Stimulated activated CD4-positive, alpha-beta T cell treated with anti-CD3 and anti-CD28 coated beads, Interleukin-1b, Interleukin-23, amount 100 ng/mL, for 4 hours (primary cell): ENCODE measurements at regions not wholly inside any gene's neighbourhood (a gene's known extent, or its start where the extent isn't known, plus 50 kb on each side); places are given as distances from the start of the nearest gene placed in this dataset.
"Not testable (repeated sequence)": the region's sequence is repeated elsewhere in the genome, so short reads cannot be mapped to it uniquely, and the experiment has no call there.

Source experiments
- DNase-seq, 2 donors: peaks; one replicate each; pipeline ENCODE4 v3.0.0-alpha.2; 2020; ENCODE audit warnings: low read depth in 2 of 2

- no peak for DNase-seq
Observed at GRCh38 chr5:67643536-67643935, 446.9 kb upstream of the CD180 start.

DNA sequence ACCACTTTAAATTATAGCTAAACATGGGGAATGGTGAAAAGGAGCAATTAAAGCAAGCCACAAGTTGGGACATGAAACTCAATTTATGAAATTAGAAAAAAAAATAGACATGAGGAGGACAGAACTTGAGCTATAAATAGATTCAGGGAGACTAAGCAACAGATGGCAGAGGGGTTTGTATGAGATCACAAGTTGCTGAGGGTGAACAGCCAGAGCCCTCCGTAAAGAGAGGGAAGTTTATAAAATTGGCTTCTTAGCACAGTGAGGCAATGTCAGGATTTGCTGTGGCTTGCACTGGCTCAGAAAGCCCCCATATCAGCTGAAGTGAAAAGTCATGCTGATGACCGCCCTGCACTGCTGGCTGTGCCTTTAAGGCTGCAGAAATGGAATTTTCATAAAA is 443.4 kb upstream of the CD180 start:
- DNase-seq: no peak

- no peak for DNase-seq
Observed at GRCh38 chr5:67639313-67639712, 442.7 kb upstream of the CD180 start.

DNA sequence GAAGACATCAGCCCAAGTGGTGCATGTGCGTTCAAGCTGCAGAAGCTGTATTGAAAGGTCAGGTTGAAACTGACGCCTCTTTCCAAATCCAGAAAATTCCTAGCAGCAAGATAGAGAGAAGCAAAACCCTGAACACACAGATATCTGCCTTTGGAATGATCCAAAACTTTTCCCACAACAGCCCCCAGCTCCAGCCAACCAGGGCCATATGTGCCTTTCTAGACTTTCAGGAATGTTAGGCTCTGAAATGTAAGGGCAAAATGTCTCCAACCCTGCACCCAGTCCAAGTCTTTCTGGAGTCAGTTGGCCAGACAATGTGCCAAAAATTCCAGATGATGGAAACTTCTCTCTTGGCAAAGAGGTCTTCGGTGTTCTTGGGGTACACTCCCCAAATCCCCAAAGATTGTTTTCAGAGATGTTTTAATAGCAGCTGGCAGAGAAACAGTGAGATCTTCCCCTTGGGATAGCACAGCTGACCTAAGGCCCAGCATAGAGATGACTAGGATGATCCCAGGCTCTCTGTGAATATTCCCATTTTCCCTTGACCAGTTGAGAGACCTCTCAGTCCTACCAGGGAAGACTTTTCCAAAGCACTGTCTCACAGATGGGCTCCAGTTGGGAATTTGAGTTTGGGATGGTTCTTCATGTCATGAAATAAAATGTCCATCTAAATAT is 440.4 kb upstream of the CD180 start:
- DNase-seq: no peak

DNA sequence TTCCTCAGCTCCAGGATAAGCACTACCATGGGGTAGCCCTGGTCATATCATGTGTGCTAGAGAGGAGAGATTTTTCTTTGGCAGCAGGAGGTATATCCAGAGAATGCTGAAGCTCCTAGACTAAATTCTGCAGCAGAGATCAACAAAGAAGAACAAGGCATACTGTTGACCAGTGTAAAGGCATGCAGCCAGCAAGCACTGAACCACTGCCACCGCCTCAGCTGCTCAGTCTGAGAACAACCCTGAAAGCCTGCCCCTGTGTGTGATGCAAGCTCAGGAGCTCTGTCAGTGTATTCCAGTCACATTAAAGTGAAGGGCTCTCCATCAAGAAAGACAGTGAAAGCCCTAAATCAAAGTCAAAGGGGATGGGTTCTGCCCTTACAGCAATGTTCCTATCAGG is 439.5 kb upstream of the CD180 start:
- no peak for DNase-seq

DNA sequence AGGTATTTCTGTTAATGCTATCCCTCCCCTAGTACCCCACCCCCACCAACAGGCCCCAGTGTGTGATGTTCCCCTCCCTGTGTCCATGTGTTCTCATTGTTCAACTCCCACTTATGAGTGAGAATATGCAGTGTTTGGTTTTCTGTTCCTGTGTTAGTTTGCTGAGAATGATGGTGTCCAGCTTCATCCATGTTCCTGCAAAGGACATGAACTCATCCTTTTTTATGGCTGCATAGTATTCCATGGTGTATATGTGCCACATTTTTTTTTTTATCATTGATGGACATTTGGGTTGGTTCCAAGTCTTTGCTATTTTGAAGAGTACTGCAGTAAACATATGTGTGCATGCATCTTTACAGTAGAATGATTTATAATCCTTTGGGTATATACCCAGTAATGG is 430.5 kb upstream of the CD180 start:
- DNase-seq: not testable (repeated sequence)

- DNase-seq: no peak
Observed at GRCh38 chr5:67623078-67623477, 426.5 kb upstream of the CD180 start.

- DNase-seq: no peak
Observed at GRCh38 chr5:67620424-67621397, 424.1 kb upstream of the CD180 start.

- no peak for DNase-seq
Observed at GRCh38 chr5:67619636-67620035, 423.0 kb upstream of the CD180 start.

DNA sequence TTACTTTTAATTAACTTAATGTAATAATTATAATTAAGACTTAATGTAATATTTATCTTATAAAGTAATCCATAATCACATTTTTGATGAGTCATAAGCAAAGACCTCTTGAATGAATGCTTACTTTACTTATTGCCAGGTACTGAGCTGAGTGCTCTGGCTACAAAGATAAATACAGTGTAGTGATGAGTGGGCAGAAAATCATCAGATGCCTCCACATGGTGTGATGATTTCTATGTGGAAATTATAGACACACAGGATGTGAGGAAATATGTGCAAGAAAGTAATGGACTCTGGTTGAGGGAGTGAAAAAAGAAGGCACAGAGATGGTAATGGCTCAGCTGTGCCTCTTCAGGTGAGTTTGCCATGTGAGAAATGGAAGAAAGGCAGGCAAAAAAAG is 422.6 kb upstream of the CD180 start:
- no peak for DNase-seq

DNA sequence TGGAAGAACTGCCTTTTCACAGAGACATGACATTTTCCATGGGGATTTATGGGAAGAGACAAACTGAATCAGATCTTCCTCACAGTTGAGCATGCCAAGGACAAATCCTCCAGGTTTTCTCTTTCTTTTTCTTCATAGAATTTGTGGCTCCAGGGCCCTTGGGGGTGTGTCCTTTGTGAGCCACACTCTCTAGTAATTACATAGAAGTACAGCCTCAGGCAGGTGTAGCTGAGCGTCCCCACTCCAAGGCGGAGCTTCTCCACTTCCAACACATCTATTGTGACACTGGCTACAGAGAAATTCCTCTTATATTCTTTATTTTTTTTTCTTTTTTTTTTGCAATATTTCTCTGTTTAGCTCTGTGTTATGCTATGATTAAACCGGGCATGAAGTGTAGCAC is 420.5 kb upstream of the CD180 start:
- no peak for DNase-seq

DNA sequence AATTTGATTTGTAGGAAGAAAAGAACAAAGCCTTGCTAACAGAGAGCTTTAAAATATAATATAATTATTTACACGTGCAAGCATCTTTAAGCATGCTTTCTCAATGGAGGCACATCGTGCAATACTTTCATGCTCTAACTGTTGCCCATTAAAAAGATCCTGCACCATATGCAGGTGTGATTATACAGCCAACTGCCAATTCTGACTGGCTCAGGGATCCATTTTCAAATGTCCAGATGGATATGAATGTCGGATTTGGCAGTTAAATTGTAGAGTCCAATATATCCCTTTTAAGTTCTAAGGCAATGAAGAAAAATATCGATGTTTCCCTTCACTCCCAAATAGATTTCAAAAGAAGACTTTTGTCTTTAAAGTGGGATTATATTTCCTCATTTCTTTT is 416.4 kb upstream of the CD180 start:
- no peak for DNase-seq

GRCh38 chr5:67610186-67610912 is 413.8 kb upstream of the CD180 start:
- no peak for DNase-seq

DNA sequence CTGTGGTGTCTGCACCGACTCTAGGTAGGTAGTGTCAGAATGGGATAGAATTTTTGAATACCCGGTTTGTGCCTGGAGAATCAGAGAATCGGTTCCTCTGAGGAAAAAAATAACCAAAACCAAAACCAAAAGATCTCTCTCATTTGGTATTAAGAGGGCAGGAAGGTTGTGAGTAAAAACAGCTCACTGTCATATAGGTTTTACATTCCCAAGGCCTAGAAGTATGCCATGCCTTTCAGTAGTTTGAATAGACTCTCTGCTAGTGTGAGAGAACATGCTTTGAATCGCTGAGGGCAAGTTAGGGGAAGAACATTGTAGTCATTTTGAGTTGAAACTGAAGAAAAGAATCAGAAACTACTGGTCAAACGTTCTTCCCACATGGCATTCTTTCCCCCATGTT is 411.4 kb upstream of the CD180 start:
- no peak for DNase-seq

GRCh38 chr5:67606586-67606947 is 410.0 kb upstream of the CD180 start:
- DNase-seq: no peak

- no peak for DNase-seq
Observed at GRCh38 chr5:67605730-67606585, 409.4 kb upstream of the CD180 start.

GRCh38 chr5:67591491-67591890 is 394.9 kb upstream of the CD180 start:
- DNase-seq: no peak

DNA sequence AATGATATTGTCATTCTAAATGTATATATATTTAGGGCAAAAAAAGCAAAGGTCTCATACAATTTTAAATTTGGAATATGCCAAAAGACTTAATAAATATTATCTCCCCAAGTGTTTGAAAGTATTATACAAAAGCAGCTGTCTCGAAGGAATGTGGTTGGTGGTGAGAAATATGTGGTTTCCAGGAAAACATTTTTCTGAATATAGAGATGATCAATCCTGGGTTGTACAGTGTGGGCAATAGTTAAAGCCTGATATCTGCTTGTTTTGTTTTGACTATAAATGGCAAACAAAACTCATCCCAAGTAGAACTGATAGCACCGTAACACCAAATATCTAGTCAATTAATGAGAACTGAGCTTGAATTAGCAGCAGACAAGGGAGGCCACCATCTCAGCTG is 391.8 kb upstream of the CD180 start:
- DNase-seq: no peak

GRCh38 chr5:67581203-67581602 is 384.6 kb upstream of the CD180 start:
- DNase-seq: no peak

- DNase-seq: no peak
Observed at GRCh38 chr5:67578011-67578410, 381.4 kb upstream of the CD180 start.

- DNase-seq: no peak
Observed at GRCh38 chr5:67577424-67577823, 380.8 kb upstream of the CD180 start.

- no peak for DNase-seq
Observed at GRCh38 chr5:67576112-67576511, 379.5 kb upstream of the CD180 start.
